Spleen (tissue), 11 donors: ENCODE measurements at regions not wholly inside any gene's neighbourhood (a gene's known extent, or its start where the extent isn't known, plus 50 kb on each side); places are given as distances from the start of the nearest gene placed in this dataset.

ENCODE experiments used
- DNase-seq: peaks from one replicate; pipeline ENCODE4 v3.0.0-alpha.2; 2020
- H3K27ac ChIP-seq, 8 donors: fragments of 200-600 bp; sonication (generic) in 7 of 8; 1 replicate in 4 of 8; 2 replicates in 4 of 8; pipeline versions ENCODE4 v1.5.0 to v1.8.0; 2016 to 2021; ENCODE audit warnings: inconsistent platforms in 4 of 8, mild to moderate bottlenecking in 4 of 8, moderate library complexity in 1 of 8
- H3K27me3 ChIP-seq, 7 donors: fragments of 200-600 bp; sonication (generic) in 6 of 7; replicated peaks in 1 of 7; 1 replicate in 4 of 7; 2 replicates in 3 of 7; pipeline versions ENCODE4 v1.5.0 to v1.8.0; 2016 to 2021; ENCODE audit warnings: inconsistent platforms in 3 of 7, mild to moderate bottlenecking in 1 of 7
- H3K36me3 ChIP-seq, 6 donors: fragments of 200-600 bp; sonication (generic) in 5 of 6; 1 replicate in 4 of 6; 2 replicates in 2 of 6; pipeline versions ENCODE4 v1.5.0 to v1.8.0; 2016 to 2021; ENCODE audit warnings: inconsistent platforms in 2 of 6
- H3K4me1 ChIP-seq, 6 donors: fragments of 200-600 bp; sonication (generic) in 5 of 6; 1 replicate in 3 of 6; 2 replicates in 3 of 6; pipeline versions ENCODE4 v1.5.0 to v1.8.0; 2016 to 2021; ENCODE audit warnings: inconsistent platforms in 3 of 6
- H3K4me3 ChIP-seq, 8 donors: fragments of 200-600 bp; sonication (generic) in 7 of 8; 1 replicate in 4 of 8; 2 replicates in 4 of 8; pipeline versions ENCODE4 v1.5.0 to v1.8.0; 2016 to 2021; ENCODE audit warnings: inconsistent platforms in 4 of 8, mild to moderate bottlenecking in 4 of 8, moderate library complexity in 2 of 8
- H3K9me3 ChIP-seq, 8 donors: fragments of 200-600 bp; sonication (generic) in 7 of 8; 1 replicate in 4 of 8; 2 replicates in 4 of 8; pipeline versions ENCODE4 v1.5.0 to v1.8.0; 2016 to 2021; ENCODE audit warnings: inconsistent platforms in 4 of 8
- CTCF ChIP-seq, 11 experiments: fragments of 200-600 bp in 7 of 11; fragments of 450-650 bp in 4 of 11; sonication (generic) in 4 of 11; IDR thresholded peaks in 8 of 11; conservative IDR thresholded peaks in 3 of 11; 1 replicate in 7 of 11; 2 replicates in 4 of 11; pipeline versions ENCODE4 v1.4.0 to v1.8.0; 2016 to 2021; ENCODE audit warnings: antibody characterized with exemption in 11 of 11, inconsistent platforms in 4 of 11, mild to moderate bottlenecking in 1 of 11
- POLR2A ChIP-seq, 3 donors: fragments of 450-650 bp; IDR thresholded peaks; one replicate each; pipeline ENCODE4 v1.5.1; 2017; ENCODE audit warnings: antibody characterized with exemption in 3 of 3, mild to moderate bottlenecking in 1 of 3
- POLR2AphosphoS5 ChIP-seq, 3 donors: sonication (generic); formaldehyde crosslinking; IDR thresholded peaks; one replicate each; pipeline ENCODE4 v1.5.1; 2017; ENCODE audit warnings: antibody characterized with exemption in 3 of 3
- WGBS, 5 donors: extraction: QIAGEN DNeasy Blood & Tissue Kit in 3 of 5; methylation state at CpG; one replicate each; pipeline versions ENCODE4 v1.1.5 to v1.1.7; 2013 to 2018; 5-methylcytosine and 5-hydroxymethylcytosine counted together
- intact Hi-C: fragments of 100-400 bp; cut with DNase I; formaldehyde crosslinking; loops from one replicate; pipeline ENCODE4 v1.15.0; 2023; ENCODE audit warnings: low total_unique reads
- donor health status: healthy with polysubstance abuse.
- donor health status: DM: no; HTN: no; CAD: no; lungs with moderate emphysema.
- donor health status: DM: no; HTN: no; CAD: no.
- donor health status: Bipolar disorder and iron deficiency.
- donor health status: healthy.
- donor health status: DM: no; HTN: no; CAD: no.
- donor health status: DM: yes; HTN: yes; CAD: no.

- no peak for DNase-seq
- H3K36me3 ChIP-seq = no peaks in the 10 kb centered on the region
- H3K4me1 ChIP-seq = peaks cover 8 to 29% (median 14%) of the 10 kb centered on the region in 6 donors
- intact Hi-C loops = no loop called here
- H3K9me3 ChIP-seq = no peaks in the 10 kb centered on the region
- no peak for TF ChIP-seq POLR2A (IDR thresholded peaks at IDR 0.05)
- TF ChIP-seq POLR2AphosphoS5 (IDR thresholded peaks at IDR 0.05) = no peak
- no peak for TF ChIP-seq CTCF (IDR thresholded peaks at IDR 0.05 in 8 of 11, conservative IDR thresholded peaks at IDR 0.05 in 3 of 11)
- 76 to 87% (median 81%) methylated on average over 2 of the region's 2 CpGs for WGBS, 5 donors
- no peaks in the 10 kb centered on the region for H3K27me3 ChIP-seq
- peak overlapping the region in 1 of 8 donors; percentile 7 for H3K27ac ChIP-seq
- no peak overlapping the region for H3K4me3 ChIP-seq
Measured at GRCh38 chr6:113591896-113592827, 265.0 kb upstream of the MARCKS start.

GRCh38 chr6:113594726-113595125 lies 262.4 kb upstream of the MARCKS start:
- H3K4me3 ChIP-seq = no peak overlapping the region
- no peak for DNase-seq
- TF ChIP-seq POLR2AphosphoS5 (IDR thresholded peaks at IDR 0.05) (no peak), POLR2A (IDR thresholded peaks at IDR 0.05) (no peak), CTCF (IDR thresholded peaks at IDR 0.05 in 8 of 11, conservative IDR thresholded peaks at IDR 0.05 in 3 of 11) (no peak)
- H3K9me3 ChIP-seq = no peaks in the 10 kb centered on the region
- peaks cover 8 to 31% (median 14%) of the 10 kb centered on the region in 6 donors for H3K4me1 ChIP-seq
- WGBS, 5 donors = 73 to 100% (median 94%) methylated on average over 1 of the region's 1 CpG
- H3K27ac ChIP-seq = peak overlapping the region in 2 of 8 donors; percentile 59 to 68
- intact Hi-C loops = no loop called here
- no peaks in the 10 kb centered on the region for H3K36me3 ChIP-seq
- H3K27me3 ChIP-seq = no peaks in the 10 kb centered on the region

GRCh38 chr6:113595911-113596376 lies 261.2 kb upstream of the MARCKS start:
- H3K27ac ChIP-seq = peak overlapping the region in 7 of 8 donors; percentile 35 to 75 (median 67)
- no peak for TF ChIP-seq POLR2A (IDR thresholded peaks at IDR 0.05)
- no peak for TF ChIP-seq CTCF (IDR thresholded peaks at IDR 0.05 in 8 of 11, conservative IDR thresholded peaks at IDR 0.05 in 3 of 11)
- TF ChIP-seq POLR2AphosphoS5 (IDR thresholded peaks at IDR 0.05) = no peak
- no peaks in the 10 kb centered on the region for H3K36me3 ChIP-seq
- H3K9me3 ChIP-seq = peaks cover 0 to 5% (median 0%) of the 10 kb centered on the region in 8 donors
- no peaks in the 10 kb centered on the region for H3K27me3 ChIP-seq
- no peak overlapping the region for H3K4me3 ChIP-seq
- H3K4me1 ChIP-seq = peaks cover 8 to 31% (median 14%) of the 10 kb centered on the region in 6 donors
- intact Hi-C loops = no loop called here
- 79 to 91% (median 83%) methylated on average over 6 of the region's 6 CpGs for WGBS, 5 donors
- no peak for DNase-seq
